ENCODE measurements at regions not wholly inside any gene's neighbourhood (a gene's known extent, or its start where the extent isn't known, plus 50 kb on each side); places are given as distances from the start of the nearest gene placed in this dataset.

GRCh38 chr22:25359601-25360261, 140.3 kb downstream of the CRYBB2 start:
- TF ChIP-seq EZH2 (IDR thresholded peaks at IDR 0.05), result no peak
- no peak for TF ChIP-seq POLR2AphosphoS5 (IDR thresholded peaks at IDR 0.05; ENCODE audit: borderline replicate concordance, low read depth, low read length)
- no peak for TF ChIP-seq FOXP2 (optimal IDR thresholded peaks at IDR 0.05; ENCODE audit: control extremely low read depth, extremely low read length, insufficient read depth)
